ENCODE measurements at regions not wholly inside any gene's neighbourhood (a gene's known extent, or its start where the extent isn't known, plus 50 kb on each side); places are given as distances from the start of the nearest gene placed in this dataset.

DNA sequence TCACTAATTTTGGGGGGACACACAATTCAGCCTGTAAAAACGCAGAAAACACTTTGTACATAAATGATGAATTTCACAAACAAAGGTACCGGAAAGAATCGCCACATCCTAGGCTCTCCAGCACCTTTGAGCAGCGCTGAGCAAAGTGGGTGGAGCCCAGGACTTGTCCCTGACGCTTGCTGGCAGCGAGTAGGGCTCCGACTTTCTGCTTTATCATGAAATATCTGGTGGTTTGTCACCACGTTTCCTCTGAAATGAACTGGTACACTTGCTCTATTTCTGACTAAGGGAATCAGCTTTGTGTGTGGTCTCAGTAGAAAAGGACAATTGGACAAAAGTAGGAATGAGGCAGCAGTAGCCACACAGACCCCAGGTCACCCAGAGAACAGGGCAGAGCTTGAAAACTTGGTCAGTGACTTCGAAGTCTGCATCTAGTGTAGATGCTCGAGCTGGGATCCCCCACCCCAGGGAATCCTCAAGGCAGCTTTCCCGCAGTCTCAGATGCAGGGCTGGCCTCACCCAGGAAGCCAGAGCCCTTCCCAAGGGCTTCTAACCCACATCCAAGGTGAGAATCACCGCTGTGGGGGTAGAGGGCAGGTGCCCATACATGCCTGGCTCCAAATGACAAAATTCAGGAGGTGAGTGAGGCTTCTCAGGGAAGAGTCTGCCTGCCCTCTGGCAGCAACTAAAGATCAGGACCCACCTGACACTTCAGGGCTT, 85.3 kb upstream of the SOX1 start:
- H3K27ac ChIP-seq = no peak overlapping the region
- H3K36me3 ChIP-seq = no peaks in the 10 kb centered on the region
- intact Hi-C loops (cut with DNase I; ENCODE audit: low total_unique reads) (no loop called here), in situ Hi-C loops (cut with MboI; ENCODE audit: low pct_ligation_motif_present in 1 of 4, low pct_unique_long_range_greater_than_20kb in 1 of 4, low sequenced_read_pairs in 3 of 4) (no loop called here)
- no peaks in the 10 kb centered on the region for H3K9me3 ChIP-seq
- no peak overlapping the region for H3K4me3 ChIP-seq
- DNase-seq = no peak
- peaks cover 4% of the 10 kb centered on the region for H3K27me3 ChIP-seq
- WGBS, 2 donors (ENCODE audit: low coverage in 1 of 2) = 43 to 63% methylated on average over 6 to 12 of the region's 12 CpGs
- no peaks in the 10 kb centered on the region for H3K4me1 ChIP-seq
- TF ChIP-seq CTCF (IDR thresholded peaks at IDR 0.05) (no peak), POLR2A (IDR thresholded peaks at IDR 0.05) (no peak), POLR2AphosphoS5 (IDR thresholded peaks at IDR 0.05) (no peak), EP300 (IDR thresholded peaks at IDR 0.05; ENCODE audit: low read depth) (no peak)

DNA sequence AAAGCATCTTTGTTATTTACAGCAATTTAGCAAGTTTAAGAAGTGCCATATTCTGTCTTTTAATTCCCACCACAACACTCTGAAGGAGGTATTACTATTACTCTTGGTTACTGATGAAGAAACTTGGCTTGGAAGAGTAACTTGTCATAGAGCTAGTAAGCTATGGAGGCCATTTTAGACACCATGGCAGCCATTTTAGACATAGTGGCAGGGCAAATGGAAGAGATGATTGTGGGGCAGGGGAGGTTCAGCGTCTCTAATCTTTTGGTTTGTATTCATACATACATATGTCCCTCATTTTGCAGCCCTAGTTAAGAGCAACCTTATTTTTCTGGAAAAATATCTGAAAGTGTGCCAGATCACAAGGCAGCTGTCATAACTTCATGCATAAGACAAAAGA, 82.6 kb upstream of the SOX1 start:
- Histone ChIP-seq H3K4me1 (no peaks in the 10 kb centered on the region), H3K27ac (no peak overlapping the region), H3K4me3 (no peak overlapping the region), H3K36me3 (no peaks in the 10 kb centered on the region), H3K9me3 (no peaks in the 10 kb centered on the region), H3K27me3 (peaks cover 4% of the 10 kb centered on the region)
- DNase-seq = no peak
- in situ Hi-C loops (cut with MboI; ENCODE audit: low pct_ligation_motif_present in 1 of 4, low pct_unique_long_range_greater_than_20kb in 1 of 4, low sequenced_read_pairs in 3 of 4) = no loop called here
- 95 to 100% methylated on average over 1 of the region's 1 CpG for WGBS, 2 donors (ENCODE audit: low coverage in 1 of 2)
- intact Hi-C loops (cut with DNase I; ENCODE audit: low total_unique reads) = no loop called here
- TF ChIP-seq POLR2A (IDR thresholded peaks at IDR 0.05) (no peak), POLR2AphosphoS5 (IDR thresholded peaks at IDR 0.05) (no peak), CTCF (IDR thresholded peaks at IDR 0.05) (no peak), EP300 (IDR thresholded peaks at IDR 0.05; ENCODE audit: low read depth) (no peak)

DNA sequence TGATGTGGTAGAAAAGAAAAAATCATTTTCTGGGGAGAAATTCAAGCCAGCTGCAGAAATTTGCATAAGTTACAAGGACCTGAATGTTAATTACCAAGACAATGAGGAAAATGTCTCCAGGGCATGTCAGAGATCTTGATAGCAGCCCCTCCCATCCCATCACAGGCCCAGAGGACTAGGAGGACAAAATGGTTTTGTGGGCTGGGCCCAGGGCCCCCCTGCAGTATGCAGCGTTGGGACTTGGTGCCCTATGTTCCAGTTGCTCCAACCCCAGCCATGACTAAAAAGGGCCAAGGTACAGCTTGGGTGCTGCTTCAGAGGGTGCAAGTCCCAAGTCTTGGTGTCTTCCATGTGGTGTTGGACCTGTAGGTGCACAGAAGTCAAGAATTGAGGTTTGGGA, 76.6 kb upstream of the SOX1 start:
- Histone ChIP-seq H3K36me3 (no peaks in the 10 kb centered on the region), H3K4me1 (no peaks in the 10 kb centered on the region), H3K4me3 (no peak overlapping the region), H3K27me3 (no peaks in the 10 kb centered on the region), H3K9me3 (peaks cover 5 to 6% of the 10 kb centered on the region in 2 donors), H3K27ac (no peak overlapping the region)
- 90% methylated on average over 1 of the region's 1 CpG; no CpG with 5 or more reads in 1 of the 2 donors for WGBS, 2 donors (ENCODE audit: low coverage in 1 of 2)
- TF ChIP-seq POLR2A (IDR thresholded peaks at IDR 0.05) = no peak
- no peak for TF ChIP-seq CTCF (IDR thresholded peaks at IDR 0.05)
- no peak for TF ChIP-seq EP300 (IDR thresholded peaks at IDR 0.05; ENCODE audit: low read depth)
- no peak for TF ChIP-seq POLR2AphosphoS5 (IDR thresholded peaks at IDR 0.05)
- in situ Hi-C loops (cut with MboI; ENCODE audit: low pct_ligation_motif_present in 1 of 4, low pct_unique_long_range_greater_than_20kb in 1 of 4, low sequenced_read_pairs in 3 of 4) = no loop called here
- no peak for DNase-seq
- intact Hi-C loops (cut with DNase I; ENCODE audit: low total_unique reads) = no loop called here

DNA sequence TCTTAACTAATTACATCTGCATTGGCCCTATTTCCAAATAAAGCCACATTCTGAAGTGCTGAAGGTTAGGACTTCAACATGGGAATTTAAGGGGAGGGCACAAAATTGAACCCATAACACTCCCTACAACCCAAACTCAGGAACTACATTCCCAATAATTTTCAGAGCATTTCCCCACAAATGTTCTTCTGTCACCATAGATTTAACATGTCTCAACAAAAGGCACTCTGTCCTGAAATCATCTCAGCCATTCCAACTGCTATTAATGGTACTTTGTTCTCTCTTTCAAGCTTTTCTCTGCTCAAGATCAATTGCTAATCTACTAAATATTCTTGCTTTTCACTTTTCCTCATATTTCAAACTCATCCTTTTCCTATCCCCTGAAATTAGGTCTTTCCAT, 74.0 kb upstream of the SOX1 start:
- Histone ChIP-seq H3K27me3 (no peaks in the 10 kb centered on the region), H3K9me3 (peaks cover 5 to 6% of the 10 kb centered on the region in 2 donors), H3K4me3 (no peak overlapping the region), H3K4me1 (no peaks in the 10 kb centered on the region), H3K27ac (no peak overlapping the region), H3K36me3 (no peaks in the 10 kb centered on the region)
- TF ChIP-seq EP300 (IDR thresholded peaks at IDR 0.05; ENCODE audit: low read depth) (no peak), POLR2AphosphoS5 (IDR thresholded peaks at IDR 0.05) (no peak), CTCF (IDR thresholded peaks at IDR 0.05) (no peak), POLR2A (IDR thresholded peaks at IDR 0.05) (no peak)
- no peak for DNase-seq
- intact Hi-C loops (cut with DNase I; ENCODE audit: low total_unique reads) = no loop called here
- in situ Hi-C loops (cut with MboI; ENCODE audit: low pct_ligation_motif_present in 1 of 4, low pct_unique_long_range_greater_than_20kb in 1 of 4, low sequenced_read_pairs in 3 of 4) = no loop called here
